ENCODE measurements at regions not wholly inside any gene's neighbourhood (a gene's known extent, or its start where the extent isn't known, plus 50 kb on each side); places are given as distances from the start of the nearest gene placed in this dataset.

DNA sequence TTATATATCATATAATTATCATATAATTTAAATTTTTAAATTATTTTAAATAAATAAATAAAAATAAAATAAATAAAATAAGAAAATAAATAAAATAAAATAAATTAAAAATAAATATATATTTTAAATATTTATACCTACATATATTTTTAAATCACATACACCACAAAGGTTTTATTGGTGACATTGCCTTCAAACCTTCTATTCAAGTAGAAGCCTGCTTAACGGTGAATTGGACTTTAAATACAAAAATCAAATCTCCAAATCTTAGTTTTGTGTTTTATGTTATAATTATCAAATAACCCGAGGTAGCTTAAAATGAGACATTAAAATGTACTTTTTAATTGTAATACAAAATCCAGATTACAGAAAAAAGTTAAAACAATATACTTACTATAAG, 1137.8 kb downstream of the HACE1 start:
- TF ChIP-seq, protein P1, sequence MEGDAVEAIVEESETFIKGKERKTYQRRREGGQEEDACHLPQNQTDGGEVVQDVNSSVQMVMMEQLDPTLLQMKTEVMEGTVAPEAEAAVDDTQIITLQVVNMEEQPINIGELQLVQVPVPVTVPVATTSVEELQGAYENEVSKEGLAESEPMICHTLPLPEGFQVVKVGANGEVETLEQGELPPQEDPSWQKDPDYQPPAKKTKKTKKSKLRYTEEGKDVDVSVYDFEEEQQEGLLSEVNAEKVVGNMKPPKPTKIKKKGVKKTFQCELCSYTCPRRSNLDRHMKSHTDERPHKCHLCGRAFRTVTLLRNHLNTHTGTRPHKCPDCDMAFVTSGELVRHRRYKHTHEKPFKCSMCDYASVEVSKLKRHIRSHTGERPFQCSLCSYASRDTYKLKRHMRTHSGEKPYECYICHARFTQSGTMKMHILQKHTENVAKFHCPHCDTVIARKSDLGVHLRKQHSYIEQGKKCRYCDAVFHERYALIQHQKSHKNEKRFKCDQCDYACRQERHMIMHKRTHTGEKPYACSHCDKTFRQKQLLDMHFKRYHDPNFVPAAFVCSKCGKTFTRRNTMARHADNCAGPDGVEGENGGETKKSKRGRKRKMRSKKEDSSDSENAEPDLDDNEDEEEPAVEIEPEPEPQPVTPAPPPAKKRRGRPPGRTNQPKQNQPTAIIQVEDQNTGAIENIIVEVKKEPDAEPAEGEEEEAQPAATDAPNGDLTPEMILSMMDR (IDR thresholded peaks at IDR 0.05), result no peak
- TF ChIP-seq POLR2A (IDR thresholded peaks at IDR 0.05; ENCODE audit: low read depth) (no peak), EP300 (IDR thresholded peaks at IDR 0.05) (no peak)

Measured in esophagus muscularis mucosa (tissue), 4 donors.